ENCODE measurements at regions not wholly inside any gene's neighbourhood (a gene's known extent, or its start where the extent isn't known, plus 50 kb on each side); places are given as distances from the start of the nearest gene placed in this dataset.

DNA sequence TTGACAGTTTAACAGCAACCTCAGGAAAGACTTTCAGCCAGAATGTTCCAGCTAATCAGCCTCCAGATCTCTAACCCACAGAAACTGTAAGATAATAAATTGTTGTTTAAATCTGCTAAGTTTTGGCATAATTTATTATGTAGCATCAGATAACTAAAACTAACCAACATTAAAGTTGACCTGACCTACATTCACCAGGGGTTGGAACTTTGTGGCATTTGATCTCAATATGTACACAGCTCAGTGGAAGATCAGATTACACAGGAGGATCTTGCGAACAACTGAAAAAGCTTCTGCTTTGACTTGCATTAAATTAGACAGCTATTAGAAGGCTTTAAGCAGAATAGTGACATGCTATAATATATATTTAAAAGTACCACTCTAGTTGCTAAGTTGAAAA lies 91.4 kb upstream of the POU1F1 start:
- TF ChIP-seq CTCF (IDR thresholded peaks at IDR 0.05) (no peak), MYBL2 (CRISPR knock-in tag; IDR thresholded peaks at IDR 0.05) (no peak), TP53 (CRISPR knock-in tag; IDR thresholded peaks at IDR 0.05) (no peak), ZNF317 (CRISPR knock-in tag; IDR thresholded peaks at IDR 0.05; ENCODE audit: borderline replicate concordance, low read depth) (no peak), NR2C2 (CRISPR knock-in tag; IDR thresholded peaks at IDR 0.05) (no peak), GRHL2 (CRISPR knock-in tag; IDR thresholded peaks at IDR 0.05; ENCODE audit: insufficient replicate concordance, severe bottlenecking) (no peak), NFYB (CRISPR knock-in tag; conservative IDR thresholded peaks at IDR 0.05; ENCODE audit: low read depth) (no peak), NR3C1 (CRISPR knock-in tag; conservative IDR thresholded peaks at IDR 0.05; ENCODE audit: low read depth) (no peak), AFF4 (CRISPR knock-in tag; IDR thresholded peaks at IDR 0.05; ENCODE audit: borderline replicate concordance) (no peak)
- TF ChIP-seq, protein P1, sequence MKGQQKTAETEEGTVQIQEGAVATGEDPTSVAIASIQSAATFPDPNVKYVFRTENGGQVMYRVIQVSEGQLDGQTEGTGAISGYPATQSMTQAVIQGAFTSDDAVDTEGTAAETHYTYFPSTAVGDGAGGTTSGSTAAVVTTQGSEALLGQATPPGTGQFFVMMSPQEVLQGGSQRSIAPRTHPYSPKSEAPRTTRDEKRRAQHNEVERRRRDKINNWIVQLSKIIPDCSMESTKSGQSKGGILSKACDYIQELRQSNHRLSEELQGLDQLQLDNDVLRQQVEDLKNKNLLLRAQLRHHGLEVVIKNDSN (CRISPR knock-in tag; IDR thresholded peaks at IDR 0.05) = no peak
